NCI-H82 treated with DMSO at 0.1 percent for 48 hours (cell line): ENCODE measurements at regions not wholly inside any gene's neighbourhood (a gene's known extent, or its start where the extent isn't known, plus 50 kb on each side); places are given as distances from the start of the nearest gene placed in this dataset.
"Not testable (repeated sequence)": the region's sequence is repeated elsewhere in the genome, so short reads cannot be mapped to it uniquely, and the experiment has no call there.

Source experiments
- DNase-seq: peaks from one replicate; lab custom pipeline; 2025; ENCODE audit not compliant: unreplicated experiment; lab: John Stamatoyannopoulos, UW

DNA sequence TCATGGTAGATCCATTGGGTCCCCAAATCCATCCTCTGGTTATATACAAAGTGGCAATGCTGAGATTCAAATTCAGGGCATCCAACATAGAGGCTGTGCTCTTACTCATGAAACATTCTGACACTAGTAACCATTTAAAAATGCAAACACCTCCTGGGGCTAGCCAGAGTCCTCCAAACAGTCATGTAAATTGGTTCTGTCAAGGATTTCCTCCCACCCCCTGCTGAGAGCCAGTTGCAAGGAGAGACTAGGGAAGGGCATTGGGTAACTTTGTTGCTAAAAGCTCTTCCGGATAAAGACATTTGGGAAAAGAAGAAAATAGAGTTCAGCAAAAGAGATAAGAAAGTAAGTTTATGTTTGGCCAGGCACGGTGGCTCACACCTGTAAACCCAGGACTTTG is 58.3 kb downstream of the ART5 start:
- DNase-seq = not testable (repeated sequence)

GRCh38 chr11:3581389-3581725 is 60.4 kb downstream of the ART5 start:
- DNase-seq = not testable (repeated sequence)

- peak; percentile 0 for DNase-seq
These were observed 61.1 kb downstream of the ART5 start for GRCh38 chr11:3580487-3581388.

DNA sequence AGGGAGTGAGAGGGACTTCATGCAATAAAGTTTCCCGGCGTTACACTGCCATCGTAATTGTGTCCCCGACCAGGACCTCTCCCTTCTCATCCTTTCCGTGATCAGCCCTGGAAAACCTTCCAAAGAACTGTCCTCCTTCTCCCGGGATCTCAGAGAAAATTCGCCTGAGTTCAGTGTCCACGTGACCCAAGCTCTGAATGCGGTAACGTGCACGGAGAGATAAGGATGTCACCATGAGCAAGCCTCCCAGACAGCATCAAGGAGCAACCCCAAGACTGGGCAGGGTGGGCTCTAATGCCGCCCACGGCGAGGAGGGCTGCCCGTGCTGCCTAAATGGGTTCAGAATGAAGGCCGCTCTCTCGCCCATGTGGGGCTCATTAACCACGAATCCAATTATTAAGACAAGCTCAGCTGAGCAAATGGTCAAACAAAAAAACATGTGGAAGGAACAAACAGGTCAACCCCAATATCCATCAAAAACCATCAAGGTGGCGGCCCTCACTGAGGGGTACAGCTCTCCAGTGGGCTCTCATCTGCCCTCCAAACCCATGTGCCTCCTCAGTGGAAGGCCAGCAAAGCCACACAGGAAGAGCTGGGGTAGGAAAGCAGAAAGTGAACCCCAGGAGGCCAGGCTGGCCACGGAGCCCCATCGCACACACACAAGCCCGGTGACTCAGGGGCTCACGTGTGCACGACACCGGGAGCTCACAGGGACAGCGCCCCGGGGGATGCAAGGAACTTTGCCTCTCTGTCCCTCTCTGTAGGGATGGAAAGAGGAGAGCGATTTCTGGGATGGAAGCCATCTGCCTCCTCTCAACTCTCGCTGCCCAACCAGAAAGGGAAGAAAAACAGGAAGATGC is 62.0 kb downstream of the ART5 start:
- DNase-seq = not testable (repeated sequence)

GRCh38 chr11:3576066-3576604 is 65.7 kb downstream of the ART5 start:
- not testable (repeated sequence) for DNase-seq

DNA sequence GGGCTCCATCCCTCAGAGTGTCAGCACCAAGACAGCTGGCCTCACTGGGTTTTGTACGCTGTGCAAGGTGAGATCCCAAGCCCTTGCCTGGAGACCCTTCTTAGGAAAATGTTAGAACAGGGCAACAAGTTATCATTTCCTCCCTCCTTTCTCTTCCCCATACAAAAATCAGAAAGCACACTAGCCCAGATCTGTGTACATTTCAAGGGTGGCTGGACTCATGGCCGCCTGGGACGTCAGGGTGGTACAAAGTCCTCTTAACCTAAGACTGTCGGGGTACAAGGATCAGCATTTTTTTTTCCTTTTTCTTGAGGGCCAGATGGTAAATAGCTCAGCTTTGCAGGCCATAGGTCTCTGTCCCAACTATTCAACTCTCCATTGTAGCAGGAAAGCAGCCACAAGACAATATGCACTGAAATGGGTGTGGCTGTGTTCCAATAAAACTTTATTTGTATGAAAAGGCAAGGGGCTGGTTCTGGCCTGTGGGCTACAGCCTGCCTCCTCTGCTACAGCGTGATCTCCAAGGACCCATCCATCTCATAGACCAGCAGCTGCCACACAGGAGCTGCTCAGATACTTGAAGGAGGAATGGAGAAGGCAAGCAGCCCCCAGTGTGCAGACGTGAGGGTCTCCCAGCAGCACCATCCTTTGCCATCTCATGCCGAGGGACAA is 68.7 kb downstream of the ART5 start:
- not testable (repeated sequence) for DNase-seq

GRCh38 chr11:3571752-3572151 is 70.0 kb downstream of the ART5 start:
- not testable (repeated sequence) for DNase-seq

DNA sequence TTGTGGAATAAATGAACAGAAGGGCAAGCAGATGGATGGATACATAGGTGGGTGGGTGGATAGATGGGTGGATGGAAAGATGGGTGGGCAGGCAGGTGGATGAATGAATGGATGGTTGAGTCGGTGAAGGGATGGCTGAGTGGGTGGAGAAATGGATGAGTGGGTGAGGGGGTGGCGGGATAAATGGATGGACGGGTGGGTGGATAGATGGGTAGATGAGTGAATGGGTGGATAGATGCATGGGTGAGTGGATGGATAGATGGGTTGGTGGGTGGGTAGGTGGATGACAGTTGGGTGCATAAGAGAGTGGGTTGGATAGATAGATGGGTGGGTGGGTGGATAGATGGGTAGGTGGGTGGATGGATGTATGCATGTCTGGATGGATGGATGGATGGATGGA is 76.0 kb downstream of the ART5 start:
- not testable (repeated sequence) for DNase-seq

- not testable (repeated sequence) for DNase-seq
These were observed 77.4 kb downstream of the ART5 start for GRCh38 chr11:3564383-3564782.

DNA sequence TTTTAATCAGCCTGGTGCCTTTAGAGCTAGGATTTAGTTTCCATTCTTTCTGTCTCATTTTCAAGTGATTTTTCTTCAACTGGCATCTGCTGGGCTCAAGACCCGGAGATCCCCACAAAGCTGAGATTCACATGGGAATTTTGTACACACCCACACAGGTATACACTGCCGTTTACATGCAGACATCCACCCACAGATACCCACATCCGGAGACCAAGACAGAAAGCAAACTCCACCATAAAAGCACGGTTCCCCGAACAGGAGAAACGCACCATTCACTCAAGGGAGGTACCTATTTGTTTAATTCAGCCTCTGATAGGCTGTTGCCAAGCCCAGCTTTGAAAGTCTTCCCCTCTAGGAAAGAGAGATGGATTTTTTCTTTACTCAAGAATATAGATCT is 87.2 kb downstream of the ART5 start:
- DNase-seq = not testable (repeated sequence)

GRCh38 chr11:3544990-3545389 is 96.8 kb downstream of the ART5 start:
- DNase-seq = not testable (repeated sequence)

GRCh38 chr11:3538220-3538619 is 103.6 kb downstream of the ART5 start:
- not testable (repeated sequence) for DNase-seq

DNA sequence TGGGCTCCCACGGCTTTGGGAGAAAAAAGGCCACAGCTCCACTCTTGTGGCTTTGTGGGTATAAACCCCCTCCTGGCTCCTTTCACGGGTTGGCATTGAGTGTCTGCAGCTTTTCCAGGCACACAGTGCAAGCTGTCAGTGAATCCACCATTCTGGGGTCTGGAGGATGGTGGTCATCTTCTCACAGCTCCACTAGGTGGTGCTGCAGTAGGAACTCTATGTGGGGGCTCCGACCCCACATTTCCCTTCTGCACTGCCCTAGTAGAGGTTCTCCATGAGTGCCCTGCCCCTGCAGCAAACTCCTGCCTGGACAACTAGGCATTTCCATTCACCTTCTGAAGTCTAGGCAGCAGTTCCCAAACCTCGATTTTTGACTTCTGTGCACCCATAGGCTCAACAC is 104.5 kb downstream of the ART5 start:
- DNase-seq = not testable (repeated sequence)

GRCh38 chr11:3532958-3533357 is 108.8 kb downstream of the ART5 start:
- DNase-seq = not testable (repeated sequence)

DNA sequence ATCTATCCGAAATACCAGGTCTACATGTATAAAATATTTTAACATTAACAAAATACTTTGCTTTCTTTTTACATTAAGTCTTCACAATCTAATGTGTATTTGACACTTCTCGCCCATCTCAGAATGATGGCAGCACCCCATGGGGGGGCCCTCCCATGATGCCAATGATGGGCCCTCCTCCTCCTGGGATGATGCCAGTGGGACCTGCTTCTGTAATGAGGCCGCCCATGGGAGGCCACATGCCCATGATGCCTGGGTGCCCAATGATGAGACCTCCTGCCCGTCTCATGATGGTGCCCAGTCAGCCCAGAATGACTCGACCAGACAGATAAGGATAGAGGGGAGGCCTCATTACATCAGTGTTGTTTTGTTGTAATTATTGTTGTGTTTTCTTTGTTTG is 110.5 kb downstream of the ART5 start:
- DNase-seq = not testable (repeated sequence)

- not testable (repeated sequence) for DNase-seq
These were observed 118.2 kb downstream of the ART5 start for GRCh38 chr11:3523567-3523966.

GRCh38 chr11:3520905-3521304 is 120.9 kb downstream of the ART5 start:
- not testable (repeated sequence) for DNase-seq

DNA sequence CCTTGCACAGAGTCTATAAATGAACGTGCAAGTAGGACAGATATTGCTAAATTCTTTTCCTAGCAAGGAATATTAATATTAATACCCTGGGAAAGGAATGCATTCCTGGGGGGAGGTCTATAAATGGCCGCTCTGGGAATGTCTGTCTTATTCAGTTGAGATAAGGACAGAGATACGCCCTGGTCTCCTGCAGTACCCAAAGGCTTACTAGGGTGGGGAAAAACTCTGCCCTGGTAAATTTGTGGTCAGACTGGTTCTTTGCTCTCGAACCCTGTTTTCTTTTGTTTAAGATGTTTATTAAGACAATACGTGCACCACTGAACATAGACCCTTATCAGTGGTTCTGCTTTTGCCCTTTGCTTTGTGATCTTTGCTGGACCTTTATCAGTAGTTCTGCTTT is 122.0 kb downstream of the ART5 start:
- DNase-seq = not testable (repeated sequence)

DNA sequence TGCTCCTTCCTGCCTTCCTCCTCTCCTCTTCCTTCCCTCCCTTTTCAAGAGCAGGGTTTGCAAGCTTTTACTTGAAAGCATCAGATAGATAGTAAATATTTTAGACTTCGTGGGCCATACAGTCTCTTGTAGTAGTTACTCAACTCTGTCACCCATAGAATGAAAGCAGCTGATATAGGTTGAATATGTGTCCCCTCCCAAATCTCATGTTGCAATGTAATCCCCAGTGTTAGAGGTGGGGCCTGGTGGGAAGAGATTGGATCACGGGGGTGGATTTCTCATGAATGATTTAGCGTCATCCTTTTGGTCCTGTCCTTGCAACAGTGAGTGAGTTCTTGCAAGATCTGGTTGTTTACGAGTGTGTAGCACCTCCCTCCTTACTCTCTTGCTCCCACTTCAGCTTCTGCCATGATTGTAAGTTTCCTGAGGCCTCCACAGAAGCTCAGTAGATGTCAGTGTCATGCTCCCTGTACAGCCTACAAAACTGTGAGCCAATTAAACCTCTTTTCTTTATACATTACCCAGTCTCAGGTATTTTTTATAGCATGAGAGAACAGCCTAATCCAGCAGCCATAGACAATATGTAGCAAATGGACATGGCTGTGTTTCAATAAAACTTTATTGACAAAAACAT is 124.7 kb downstream of the ART5 start:
- DNase-seq = not testable (repeated sequence)

GRCh38 chr11:3516345-3516933 is 125.4 kb downstream of the ART5 start:
- DNase-seq = not testable (repeated sequence)
